Loucy (cell line): ENCODE measurements at regions not wholly inside any gene's neighbourhood (a gene's known extent, or its start where the extent isn't known, plus 50 kb on each side); places are given as distances from the start of the nearest gene placed in this dataset.

Experiments used
- CTCF ChIP-seq: fragments of 200-600 bp; sonication (generic); conservative IDR thresholded peaks from 2 replicates; pipeline ENCODE4 v1.5.1; 2014; ENCODE audit warnings: mild to moderate bottlenecking, antibody characterized with exemption, low read length
- EZH2phosphoT487 ChIP-seq: fragments of 200-600 bp; IDR thresholded peaks from 2 replicates; pipeline ENCODE4 v1.6.1; 2018; ENCODE audit warnings: antibody characterized with exemption, mild to moderate bottlenecking, moderate library complexity, borderline replicate concordance

GRCh38 chr4:171430495-171430894 lies 382.7 kb upstream of the GALNTL6 start:
- TF ChIP-seq CTCF, result no peak
- no peak for TF ChIP-seq EZH2phosphoT487
